Fibroblast of pulmonary artery (primary cell): ENCODE measurements at regions not wholly inside any gene's neighbourhood (a gene's known extent, or its start where the extent isn't known, plus 50 kb on each side); places are given as distances from the start of the nearest gene placed in this dataset.
A peak's percentile ranks its signal among the peaks of the same experiment; 100 is the strongest.

Experiments
- DNase-seq: peaks from one replicate; pipeline ENCODE4 v3.0.0-alpha.2; 2010; ENCODE audit warnings: low read depth
- H3K4me3 ChIP-seq: replicated peaks from 2 replicates; pipeline ENCODE4 v1.5.1; 2011; ENCODE audit warnings: low read depth, mild to moderate bottlenecking, control low read depth, low read length, moderate library complexity
- CTCF ChIP-seq: IDR thresholded peaks from 2 replicates; pipeline ENCODE4 v1.5.1; 2011; ENCODE audit warnings: mild to moderate bottlenecking, control low read depth, low read length, inconsistent platforms; ENCODE audit errors: missing control alignments

- peak; percentile 16 for DNase-seq
- TF ChIP-seq CTCF: no peak
- H3K4me3 ChIP-seq: no peak overlapping the region
Observed at GRCh38 chr11:131027491-131027890, 111.2 kb upstream of the SNX19 start.

GRCh38 chr11:131033151-131033651, 116.9 kb upstream of the SNX19 start:
- DNase-seq: peak; percentile 87
- H3K4me3 ChIP-seq: no peak overlapping the region
- TF ChIP-seq CTCF: no peak

- no peak for TF ChIP-seq CTCF
- no peak for DNase-seq
- H3K4me3 ChIP-seq: no peak overlapping the region
Observed at GRCh38 chr11:131036514-131036913, 120.2 kb upstream of the SNX19 start.

DNA sequence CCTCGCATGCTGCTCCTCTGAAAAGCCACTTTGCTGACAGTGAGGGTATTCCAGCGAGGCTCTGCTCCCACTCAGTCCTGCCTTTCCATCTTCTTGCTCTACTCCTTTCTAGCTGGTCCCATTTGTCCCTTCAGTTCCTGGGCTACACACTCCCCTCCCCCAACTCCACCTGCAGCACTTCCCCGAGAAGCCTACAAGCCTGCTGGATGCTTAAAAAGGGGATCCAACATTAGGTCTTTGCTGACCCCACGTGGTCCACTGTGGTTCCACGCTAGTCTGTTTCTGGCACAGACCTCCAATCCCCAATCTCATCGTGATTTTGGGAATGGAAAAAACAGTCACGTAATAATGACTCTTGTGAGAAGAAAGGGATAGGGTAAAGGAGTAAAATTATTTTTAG, 121.6 kb upstream of the SNX19 start:
- no peak overlapping the region for H3K4me3 ChIP-seq
- peak; percentile 3 for TF ChIP-seq CTCF
- no peak for DNase-seq

GRCh38 chr11:131038597-131038996, 122.3 kb upstream of the SNX19 start:
- no peak overlapping the region for H3K4me3 ChIP-seq
- TF ChIP-seq CTCF: peak; percentile 39
- DNase-seq: peak; percentile 27

DNA sequence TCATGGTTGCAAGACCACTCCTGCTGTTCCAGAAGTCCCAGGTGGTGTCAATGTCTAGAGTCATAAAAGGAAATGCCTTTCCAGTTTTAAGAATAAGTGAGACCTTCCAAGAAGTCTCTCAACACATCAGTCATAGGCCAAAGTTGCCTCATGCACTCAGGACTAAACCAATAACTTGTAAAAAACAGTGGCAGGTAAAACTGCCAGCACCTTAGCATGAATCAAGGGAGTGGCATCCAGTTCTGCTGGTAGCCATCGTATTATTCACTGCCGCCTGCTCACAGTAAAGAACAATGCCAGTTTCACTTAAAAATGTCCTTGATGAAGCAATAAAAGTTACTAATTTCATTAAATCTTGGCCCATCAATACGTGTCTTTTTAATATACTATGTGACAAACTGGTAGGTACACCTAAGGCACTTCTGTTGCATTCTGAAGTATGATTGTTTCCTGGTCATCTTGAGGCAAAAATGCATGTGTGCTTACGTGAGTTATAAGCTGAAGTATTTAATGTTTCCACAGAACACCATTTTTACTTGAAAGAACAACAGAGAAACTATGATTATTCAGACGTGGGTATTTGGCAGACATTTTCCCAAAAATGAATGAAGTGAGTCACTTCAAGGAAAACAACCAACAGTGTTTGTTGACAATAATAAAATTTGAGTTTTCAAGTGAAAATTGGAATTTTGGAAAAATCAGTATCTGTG, 125.2 kb upstream of the SNX19 start:
- no peak for DNase-seq
- no peak for TF ChIP-seq CTCF
- H3K4me3 ChIP-seq: no peak overlapping the region

- no peak for TF ChIP-seq CTCF
- no peak overlapping the region for H3K4me3 ChIP-seq
- no peak for DNase-seq
Observed at GRCh38 chr11:131042041-131042390, 125.7 kb upstream of the SNX19 start.
